HUES48 (cell line): ENCODE measurements at regions not wholly inside any gene's neighbourhood (a gene's known extent, or its start where the extent isn't known, plus 50 kb on each side); places are given as distances from the start of the nearest gene placed in this dataset.

Source experiments
- H3K27ac ChIP-seq: one replicate; pipeline ENCODE4 v1.7.0; 2013; ENCODE audit warnings: low read depth, low read length, inconsistent platforms
- H3K27me3 ChIP-seq: 2 replicates; pipeline ENCODE4 v1.6.1; 2013; ENCODE audit warnings: mild to moderate bottlenecking, low read length; ENCODE audit not compliant: control insufficient read depth, insufficient read depth
- H3K36me3 ChIP-seq: 2 replicates; pipeline ENCODE4 v1.6.1; 2013; ENCODE audit warnings: low read length; ENCODE audit not compliant: control insufficient read depth, insufficient read depth
- H3K4me1 ChIP-seq: 2 replicates; pipeline ENCODE4 v1.6.1; 2013; ENCODE audit warnings: mild to moderate bottlenecking, low read length; ENCODE audit not compliant: control insufficient read depth, insufficient read depth
- H3K4me3 ChIP-seq: 2 replicates; pipeline ENCODE4 v1.5.1; 2013; ENCODE audit warnings: mild to moderate bottlenecking, low read depth, low read length
- H3K9ac ChIP-seq: 2 replicates; pipeline ENCODE4 v1.6.1; 2013; ENCODE audit warnings: mild to moderate bottlenecking, low read depth, low read length, moderate library complexity
- H3K9me3 ChIP-seq: 2 replicates; pipeline ENCODE4 v1.6.1; 2013; ENCODE audit warnings: low read length; ENCODE audit not compliant: control insufficient read depth, insufficient read depth

- Histone ChIP-seq H3K9me3 (no peaks in the 10 kb centered on the region), H3K27me3 (no peaks in the 10 kb centered on the region), H3K27ac (no peak overlapping the region), H3K4me3 (no peak overlapping the region), H3K36me3 (no peaks in the 10 kb centered on the region), H3K4me1 (no peaks in the 10 kb centered on the region), H3K9ac (no peak overlapping the region)
These were observed 497.1 kb upstream of the GJE1 start for GRCh38 chr6:141635621-141636020.

- Histone ChIP-seq H3K36me3 (no peaks in the 10 kb centered on the region), H3K9me3 (no peaks in the 10 kb centered on the region), H3K4me3 (no peak overlapping the region), H3K9ac (no peak overlapping the region), H3K27me3 (no peaks in the 10 kb centered on the region), H3K27ac (no peak overlapping the region), H3K4me1 (no peaks in the 10 kb centered on the region)
These were observed 498.5 kb upstream of the GJE1 start for GRCh38 chr6:141634269-141634668.

GRCh38 chr6:141624301-141624700, 508.4 kb upstream of the GJE1 start:
- H3K4me3 ChIP-seq = no peak overlapping the region
- no peaks in the 10 kb centered on the region for H3K36me3 ChIP-seq
- H3K4me1 ChIP-seq = no peaks in the 10 kb centered on the region
- no peaks in the 10 kb centered on the region for H3K27me3 ChIP-seq
- no peak overlapping the region for H3K9ac ChIP-seq
- H3K27ac ChIP-seq = no peak overlapping the region
- 0 out of 2 replicates have a peak, but pooled peaks cover 3% of the 10 kb centered on the region for H3K9me3 ChIP-seq

- H3K27ac ChIP-seq = no peak overlapping the region
- no peaks in the 10 kb centered on the region for H3K36me3 ChIP-seq
- no peak overlapping the region for H3K9ac ChIP-seq
- no peak overlapping the region for H3K4me3 ChIP-seq
- no peaks in the 10 kb centered on the region for H3K9me3 ChIP-seq
- H3K27me3 ChIP-seq = no peaks in the 10 kb centered on the region
- H3K4me1 ChIP-seq = no peaks in the 10 kb centered on the region
These were observed 514.5 kb upstream of the GJE1 start for GRCh38 chr6:141618180-141618581.

- Histone ChIP-seq H3K27ac (no peak overlapping the region), H3K9me3 (no peaks in the 10 kb centered on the region), H3K4me1 (no peaks in the 10 kb centered on the region), H3K4me3 (no peak overlapping the region), H3K9ac (no peak overlapping the region), H3K27me3 (no peaks in the 10 kb centered on the region), H3K36me3 (no peaks in the 10 kb centered on the region)
These were observed 522.0 kb upstream of the GJE1 start for GRCh38 chr6:141610741-141611140.

GRCh38 chr6:141607956-141608355, 524.8 kb upstream of the GJE1 start:
- H3K9ac ChIP-seq = no peak overlapping the region
- H3K4me3 ChIP-seq = no peak overlapping the region
- H3K9me3 ChIP-seq = no peaks in the 10 kb centered on the region
- H3K36me3 ChIP-seq = no peaks in the 10 kb centered on the region
- no peaks in the 10 kb centered on the region for H3K4me1 ChIP-seq
- no peak overlapping the region for H3K27ac ChIP-seq
- H3K27me3 ChIP-seq = no peaks in the 10 kb centered on the region

- Histone ChIP-seq H3K9ac (no peak overlapping the region), H3K4me1 (no peaks in the 10 kb centered on the region), H3K27me3 (no peaks in the 10 kb centered on the region), H3K4me3 (no peak overlapping the region), H3K9me3 (no peaks in the 10 kb centered on the region), H3K27ac (no peak overlapping the region), H3K36me3 (no peaks in the 10 kb centered on the region)
These were observed 534.2 kb upstream of the GJE1 start for GRCh38 chr6:141598487-141598886.

GRCh38 chr6:141594874-141595273, 537.9 kb upstream of the GJE1 start:
- Histone ChIP-seq H3K4me1 (no peaks in the 10 kb centered on the region), H3K9ac (no peak overlapping the region), H3K36me3 (no peaks in the 10 kb centered on the region), H3K27me3 (no peaks in the 10 kb centered on the region), H3K9me3 (no peaks in the 10 kb centered on the region), H3K27ac (no peak overlapping the region), H3K4me3 (no peak overlapping the region)

- no peaks in the 10 kb centered on the region for H3K36me3 ChIP-seq
- no peak overlapping the region for H3K9ac ChIP-seq
- H3K27me3 ChIP-seq = no peaks in the 10 kb centered on the region
- no peak overlapping the region for H3K4me3 ChIP-seq
- no peaks in the 10 kb centered on the region for H3K9me3 ChIP-seq
- H3K4me1 ChIP-seq = no peaks in the 10 kb centered on the region
- H3K27ac ChIP-seq = no peak overlapping the region
These were observed 539.4 kb upstream of the GJE1 start for GRCh38 chr6:141593311-141593710.

- Histone ChIP-seq H3K27ac (no peak overlapping the region), H3K4me1 (no peaks in the 10 kb centered on the region), H3K9ac (no peak overlapping the region), H3K36me3 (no peaks in the 10 kb centered on the region), H3K27me3 (no peaks in the 10 kb centered on the region), H3K4me3 (no peak overlapping the region), H3K9me3 (no peaks in the 10 kb centered on the region; the same call in 1 of the 2 replicates)
These were observed 545.1 kb upstream of the GJE1 start for GRCh38 chr6:141587482-141588266.

- no peaks in the 10 kb centered on the region; the same call in 1 of the 2 replicates for H3K4me1 ChIP-seq
- H3K36me3 ChIP-seq = no peaks in the 10 kb centered on the region
- no peak overlapping the region for H3K9ac ChIP-seq
- no peak overlapping the region for H3K4me3 ChIP-seq
- no peaks in the 10 kb centered on the region for H3K9me3 ChIP-seq
- no peaks in the 10 kb centered on the region for H3K27me3 ChIP-seq
- no peak overlapping the region for H3K27ac ChIP-seq
These were observed 551.7 kb upstream of the GJE1 start for GRCh38 chr6:141580988-141581552.
